ACHN (cell line): ENCODE measurements at regions not wholly inside any gene's neighbourhood (a gene's known extent, or its start where the extent isn't known, plus 50 kb on each side); places are given as distances from the start of the nearest gene placed in this dataset.

ENCODE experiments used
- DNase-seq: peaks from one replicate; pipeline ENCODE4 v3.0.0-alpha.2; 2015
- in situ Hi-C: cut with HindIII; loops from 2 replicates; pipeline ENCODE4 v1.10.0; 2017; ENCODE audit warnings: low sequenced_read_pairs, low pct_ligation_motif_present, low pct_unique_long_range_greater_than_20kb

DNA sequence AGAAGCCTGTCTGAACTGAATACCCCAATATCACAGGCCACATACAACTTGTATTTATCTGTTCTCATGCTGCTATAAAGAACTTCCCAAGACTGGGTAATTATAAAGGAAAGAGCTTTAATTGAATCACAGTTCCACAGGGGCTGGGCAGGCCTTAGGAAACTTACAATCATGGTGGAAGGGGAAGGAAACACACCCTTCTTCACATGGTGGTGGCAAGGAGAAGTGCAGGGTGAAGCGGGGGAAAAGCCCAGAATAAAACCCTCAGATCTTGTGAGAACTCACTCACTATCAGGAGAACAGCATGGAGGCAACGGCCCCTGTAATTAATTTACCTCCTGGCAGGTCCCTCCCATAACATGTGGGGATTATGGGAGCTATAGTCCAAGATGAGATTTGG, 50.3 kb upstream of the FNDC1 start:
- no peak for DNase-seq
- in situ Hi-C loops: no loop called here

DNA sequence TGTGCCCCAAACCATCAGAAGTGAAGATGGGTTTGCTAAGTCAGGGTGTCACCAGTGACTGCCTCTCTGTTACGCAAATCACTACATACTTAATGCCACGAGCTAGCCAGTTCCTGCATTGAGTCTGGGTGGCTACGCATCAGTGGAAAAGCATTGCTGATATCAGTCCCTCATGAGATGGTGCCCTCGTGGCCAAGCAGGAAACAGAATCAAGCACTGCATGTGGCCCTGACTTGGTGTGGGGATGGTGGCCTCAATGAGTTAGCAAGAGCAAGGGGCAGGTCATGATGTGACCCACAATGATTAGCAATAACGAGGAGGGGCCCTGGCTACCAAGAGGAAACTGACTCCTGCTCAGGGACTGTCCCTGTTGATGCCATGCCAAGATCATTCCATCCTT, 51.6 kb upstream of the FNDC1 start:
- DNase-seq: no peak
- in situ Hi-C loops: no loop called here

DNA sequence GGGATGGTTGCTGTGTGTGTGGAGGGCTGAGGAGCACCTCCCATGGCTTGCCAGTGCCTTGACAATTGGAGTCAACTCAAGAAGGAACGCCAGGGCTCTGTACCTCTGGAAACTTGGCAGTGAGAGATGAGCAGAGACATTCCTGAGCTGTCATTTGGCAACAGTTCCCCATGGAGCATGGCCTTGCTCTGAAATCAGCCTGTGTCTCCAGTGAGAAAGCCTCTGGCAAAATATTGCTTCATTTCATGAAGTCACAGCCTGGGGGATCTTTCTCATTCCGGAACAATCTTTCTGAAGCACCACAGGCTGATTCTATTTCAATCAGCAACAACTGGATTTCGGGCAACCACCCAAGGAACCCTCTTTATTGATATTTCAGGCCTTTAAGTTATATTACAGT, 52.2 kb upstream of the FNDC1 start:
- in situ Hi-C loops: no loop called here
- no peak for DNase-seq

GRCh38 chr6:159116343-159116742, 52.9 kb upstream of the FNDC1 start:
- in situ Hi-C loops: no loop called here
- no peak for DNase-seq

DNA sequence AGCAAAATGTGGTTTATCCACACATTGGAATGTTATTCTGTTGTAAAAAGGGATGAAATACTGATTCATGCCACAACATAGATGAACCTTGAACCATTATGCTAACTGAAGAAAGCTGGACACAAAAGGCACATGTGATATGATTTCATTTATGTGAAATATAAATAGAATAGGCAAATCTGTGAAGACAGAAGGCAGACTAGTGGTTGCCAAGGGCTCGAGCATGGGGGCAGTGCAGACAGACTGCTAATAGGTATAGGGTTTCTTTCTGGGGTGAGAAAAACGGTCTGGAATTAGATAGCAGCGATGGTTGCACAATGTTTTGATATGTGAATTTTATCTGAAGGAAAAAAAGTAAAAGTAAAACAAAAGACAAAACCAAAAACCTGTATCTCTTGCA, 54.6 kb upstream of the FNDC1 start:
- no peak for DNase-seq
- in situ Hi-C loops: no loop called here

- in situ Hi-C loops: no loop called here
- DNase-seq: no peak
Observed at GRCh38 chr6:159113223-159113622, 56.0 kb upstream of the FNDC1 start.

GRCh38 chr6:159112714-159113113, 56.5 kb upstream of the FNDC1 start:
- in situ Hi-C loops: no loop called here
- no peak for DNase-seq

GRCh38 chr6:159110748-159111147, 58.5 kb upstream of the FNDC1 start:
- in situ Hi-C loops: no loop called here

GRCh38 chr6:159110013-159110412, 59.2 kb upstream of the FNDC1 start:
- in situ Hi-C loops: no loop called here
- peak; percentile 53 for DNase-seq

More at GRCh38 chr6:159110748-159111147, 58.5 kb upstream of the FNDC1 start:
- DNase-seq: no peak

DNA sequence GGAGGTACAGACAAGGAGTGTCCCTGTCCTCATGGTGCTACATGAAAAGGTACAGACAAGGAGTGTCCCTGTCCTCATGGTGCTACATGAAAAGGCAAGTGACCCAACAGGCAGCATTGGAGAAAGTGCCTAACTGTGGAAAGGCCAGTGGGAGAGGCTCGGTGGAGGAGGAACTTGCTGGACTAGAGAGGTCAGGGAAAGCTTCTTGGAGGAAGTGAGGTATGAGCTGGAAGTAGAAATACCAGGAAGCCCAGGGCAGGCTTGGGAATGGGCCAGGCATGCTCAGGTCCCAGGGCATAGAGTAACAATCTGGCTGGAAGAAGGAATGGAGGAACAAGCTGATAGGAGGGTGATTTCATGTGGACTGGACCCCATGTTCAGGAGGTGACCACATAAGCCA, 59.8 kb upstream of the FNDC1 start:
- no peak for DNase-seq
- in situ Hi-C loops: no loop called here

DNA sequence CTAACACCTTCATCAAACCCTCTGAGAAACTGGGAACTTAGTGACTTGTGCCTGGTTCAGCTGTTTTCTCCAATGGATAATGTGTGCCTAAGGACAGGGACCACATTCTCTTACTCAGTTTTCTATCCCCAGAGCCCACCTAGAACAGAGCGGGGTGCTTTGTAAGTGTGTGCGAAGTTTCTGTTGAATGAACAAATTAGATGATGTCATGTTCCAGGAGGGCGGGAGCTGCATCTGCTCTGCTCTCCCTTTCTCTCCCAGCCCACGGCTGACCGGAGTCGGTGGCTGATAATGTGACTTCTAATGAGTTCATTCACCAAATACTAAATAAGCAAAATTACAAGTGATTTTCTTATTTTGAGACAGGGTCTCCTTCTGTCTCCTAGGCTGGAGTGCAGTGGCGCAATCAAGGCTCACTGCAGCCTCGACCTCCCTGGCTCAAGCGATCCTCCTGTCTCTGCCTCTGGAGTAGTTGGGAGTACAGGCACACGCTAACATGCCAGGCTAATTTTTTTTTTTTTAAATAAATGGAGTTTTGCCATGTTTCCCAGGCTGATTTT, 60.7 kb upstream of the FNDC1 start:
- DNase-seq: no peak
- in situ Hi-C loops: no loop called here

DNA sequence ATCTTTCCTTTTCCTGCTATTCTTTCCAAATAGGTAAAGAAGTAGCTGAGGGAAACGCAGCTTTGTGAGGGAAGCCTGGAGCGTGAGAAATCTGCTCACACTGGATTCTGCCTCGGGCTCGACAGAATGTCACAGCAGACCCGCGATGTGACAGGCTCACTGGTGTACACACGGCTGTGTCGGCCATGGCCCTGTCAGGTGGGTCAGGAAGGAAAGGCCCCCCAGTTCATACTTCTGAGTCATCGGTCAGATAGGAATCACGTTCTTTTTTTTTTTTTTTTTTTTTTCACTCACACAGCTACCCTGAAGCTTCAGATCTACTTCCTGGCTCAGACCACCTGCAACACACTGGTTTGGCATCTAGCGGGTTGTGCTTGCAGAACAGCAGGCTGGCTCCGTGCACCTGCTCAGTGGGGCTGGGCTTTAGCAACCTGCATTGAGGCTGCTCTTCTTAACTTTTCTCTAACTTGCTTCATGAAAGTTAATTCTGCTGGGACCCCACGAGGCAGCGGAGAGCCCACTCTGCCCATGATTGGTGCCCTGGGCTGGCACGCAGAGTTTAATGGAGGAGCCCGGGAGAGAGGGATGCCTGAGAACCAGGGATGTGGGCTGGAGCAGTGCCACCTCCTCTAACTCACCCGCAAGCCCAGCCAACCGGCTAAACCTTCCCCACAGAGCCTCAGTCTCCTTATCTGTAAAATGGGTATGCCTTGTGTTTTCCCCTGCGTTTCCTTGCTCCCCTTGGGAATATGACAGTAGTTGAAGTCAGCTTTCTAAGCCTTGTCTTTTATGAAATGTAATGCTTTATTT, 61.5 kb upstream of the FNDC1 start:
- DNase-seq: no peak
- in situ Hi-C loops: no loop called here

DNA sequence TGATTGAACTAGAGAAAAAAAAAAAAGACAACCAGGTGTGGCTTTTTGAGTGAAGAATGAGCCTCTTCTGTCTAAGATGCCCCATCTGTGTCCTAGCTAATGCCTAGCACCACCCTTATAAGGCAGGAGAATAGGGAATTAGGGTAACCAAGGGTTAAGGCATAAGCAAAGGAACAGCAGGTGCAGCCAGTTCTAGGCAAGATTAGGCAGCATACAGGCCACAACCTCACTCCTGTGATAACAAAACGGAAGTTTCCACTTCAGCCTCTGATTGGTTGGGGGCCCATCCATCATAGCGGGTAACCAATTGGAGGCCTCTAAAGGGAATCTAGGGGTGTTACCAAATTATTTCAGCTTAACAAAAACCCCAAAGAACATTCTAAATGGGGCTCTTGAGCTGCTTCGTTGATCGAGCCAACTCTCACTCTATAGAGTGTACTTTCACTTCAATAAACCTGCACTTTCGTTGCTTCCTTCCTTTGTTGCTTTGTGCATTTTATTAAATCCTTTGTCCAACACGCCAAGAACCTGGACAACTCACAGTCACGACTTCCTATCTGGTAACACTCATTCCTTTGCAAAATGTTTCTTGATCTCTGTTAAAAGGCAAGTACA, 61.9 kb upstream of the TAGAP start:
- DNase-seq: peak; percentile 3

DNA sequence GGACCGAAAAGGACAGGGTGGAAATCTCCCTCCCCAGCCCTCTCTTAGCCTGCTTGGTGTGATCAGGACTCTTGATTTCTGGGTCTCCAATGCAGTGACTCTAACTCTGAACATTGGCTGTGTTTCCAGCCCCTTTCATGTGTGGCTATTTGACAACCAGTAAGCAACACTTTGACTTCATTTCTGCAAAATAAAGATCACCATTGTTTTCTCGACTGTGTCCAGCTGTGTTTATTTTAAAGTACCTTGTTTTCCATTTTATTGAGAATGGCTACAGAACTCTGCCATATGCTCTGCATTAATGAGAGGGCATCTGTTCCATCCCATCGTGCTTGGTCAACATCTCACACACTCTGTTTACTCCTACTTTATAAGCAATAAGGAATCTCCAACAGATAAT, 60.9 kb upstream of the TAGAP start:
- in situ Hi-C loops: no loop called here
- no peak for DNase-seq

More for the DNA sequence above, 61.9 kb upstream of the TAGAP start:
- in situ Hi-C loops: no loop called here

DNA sequence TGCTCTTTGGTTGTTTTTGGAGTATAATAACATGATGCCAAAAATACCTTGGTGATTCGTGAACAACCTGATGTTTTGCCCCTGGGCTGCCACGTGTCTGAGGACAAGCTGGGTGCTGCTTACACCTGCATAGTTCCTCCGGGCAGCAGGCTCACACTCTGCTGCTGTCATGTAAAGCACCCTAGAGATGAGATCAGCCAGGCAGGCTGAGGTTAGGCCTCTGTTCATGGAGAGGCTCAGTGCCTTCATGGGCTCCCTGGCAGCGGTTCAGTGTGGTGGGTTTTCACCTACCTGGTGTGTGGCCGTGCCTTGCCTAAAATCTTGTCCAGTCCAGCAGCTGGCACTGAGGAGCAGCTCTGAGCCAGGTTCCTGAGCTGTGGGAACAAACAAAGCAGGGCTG, 60.1 kb upstream of the TAGAP start:
- DNase-seq: no peak
- in situ Hi-C loops: no loop called here

- DNase-seq: peak; percentile 43
- in situ Hi-C loops: no loop called here
Observed at GRCh38 chr6:159104163-159104925, 59.6 kb upstream of the TAGAP start.

GRCh38 chr6:159103396-159104162, 58.8 kb upstream of the TAGAP start:
- DNase-seq: no peak
- in situ Hi-C loops: no loop called here

GRCh38 chr6:159102373-159103160, 57.8 kb upstream of the TAGAP start:
- DNase-seq: no peak
- in situ Hi-C loops: no loop called here
